ENCODE measurements at regions not wholly inside any gene's neighbourhood (a gene's known extent, or its start where the extent isn't known, plus 50 kb on each side); places are given as distances from the start of the nearest gene placed in this dataset.

GRCh38 chr11:80886684-80887083 is 1445.9 kb upstream of the TENM4 start:
- no peak for DNase-seq

GRCh38 chr11:80873310-80873999 is 1432.6 kb upstream of the TENM4 start:
- no peak for DNase-seq

- no peak for DNase-seq
These were observed 1431.4 kb upstream of the TENM4 start for GRCh38 chr11:80872116-80872728.

GRCh38 chr11:80868831-80869230 is 1428.0 kb upstream of the TENM4 start:
- DNase-seq = no peak

GRCh38 chr11:80862011-80862410 is 1421.2 kb upstream of the TENM4 start:
- DNase-seq = peak; percentile 51

GRCh38 chr11:80861193-80861592 is 1420.4 kb upstream of the TENM4 start:
- no peak for DNase-seq

GRCh38 chr11:80860632-80861031 is 1419.8 kb upstream of the TENM4 start:
- DNase-seq = no peak

- no peak for DNase-seq
These were observed 1415.2 kb upstream of the TENM4 start for GRCh38 chr11:80856066-80856465.

GRCh38 chr11:80855426-80855825 is 1414.6 kb upstream of the TENM4 start:
- no peak for DNase-seq

GRCh38 chr11:80849253-80849652 is 1408.4 kb upstream of the TENM4 start:
- DNase-seq = no peak

GRCh38 chr11:80846979-80847378 is 1406.1 kb upstream of the TENM4 start:
- DNase-seq = no peak

GRCh38 chr11:80846442-80846841 is 1405.6 kb upstream of the TENM4 start:
- no peak for DNase-seq

GRCh38 chr11:80844110-80844819 is 1403.4 kb upstream of the TENM4 start:
- DNase-seq = no peak

GRCh38 chr11:80843266-80843974 is 1402.6 kb upstream of the TENM4 start:
- no peak for DNase-seq

GRCh38 chr11:80842246-80842645 is 1401.4 kb upstream of the TENM4 start:
- DNase-seq = no peak

GRCh38 chr11:80841675-80842074 is 1400.8 kb upstream of the TENM4 start:
- DNase-seq = no peak

- DNase-seq = no peak
These were observed 1397.3 kb upstream of the TENM4 start for GRCh38 chr11:80838153-80838552.

GRCh38 chr11:80837051-80837450 is 1396.2 kb upstream of the TENM4 start:
- DNase-seq = no peak

- DNase-seq = no peak
These were observed 1390.5 kb upstream of the TENM4 start for GRCh38 chr11:80831374-80831773.

GRCh38 chr11:80827781-80828180 is 1387.0 kb upstream of the TENM4 start:
- no peak for DNase-seq

GRCh38 chr11:80826808-80827207 is 1386.0 kb upstream of the TENM4 start:
- DNase-seq = no peak

- peak; percentile 35 for DNase-seq
These were observed 1381.5 kb upstream of the TENM4 start for GRCh38 chr11:80822308-80822707.

GRCh38 chr11:80819271-80819670 is 1378.4 kb upstream of the TENM4 start:
- no peak for DNase-seq

GRCh38 chr11:80816966-80817365 is 1376.1 kb upstream of the TENM4 start:
- DNase-seq = no peak

Measured in NCI-H524 treated with DMSO at 0.1 percent for 48 hours (cell line).